ENCODE measurements at regions not wholly inside any gene's neighbourhood (a gene's known extent, or its start where the extent isn't known, plus 50 kb on each side); places are given as distances from the start of the nearest gene placed in this dataset.
"Not testable (repeated sequence)": the region's sequence is repeated elsewhere in the genome, so short reads cannot be mapped to it uniquely, and the experiment has no call there.

DNA sequence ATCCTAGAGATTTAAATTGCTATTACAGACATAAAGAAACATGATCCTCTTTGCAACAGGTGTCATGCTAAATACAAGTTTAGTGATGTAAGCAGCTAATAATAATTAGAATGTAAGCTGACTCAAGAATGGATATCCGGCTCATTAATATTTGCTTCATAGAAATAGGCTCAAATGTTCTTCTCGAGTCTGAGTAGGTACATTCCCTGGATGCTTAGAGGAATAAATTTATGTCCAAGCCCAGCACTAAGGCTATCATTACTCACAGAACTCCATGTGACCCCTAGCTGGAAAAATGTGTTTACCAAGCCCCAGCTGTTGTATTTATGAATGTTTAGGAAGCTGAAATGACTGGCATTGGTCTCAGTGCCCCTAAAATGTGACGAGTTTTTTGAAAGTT lies 87.6 kb upstream of the TSPAN7 start:
- no peak for DNase-seq

DNA sequence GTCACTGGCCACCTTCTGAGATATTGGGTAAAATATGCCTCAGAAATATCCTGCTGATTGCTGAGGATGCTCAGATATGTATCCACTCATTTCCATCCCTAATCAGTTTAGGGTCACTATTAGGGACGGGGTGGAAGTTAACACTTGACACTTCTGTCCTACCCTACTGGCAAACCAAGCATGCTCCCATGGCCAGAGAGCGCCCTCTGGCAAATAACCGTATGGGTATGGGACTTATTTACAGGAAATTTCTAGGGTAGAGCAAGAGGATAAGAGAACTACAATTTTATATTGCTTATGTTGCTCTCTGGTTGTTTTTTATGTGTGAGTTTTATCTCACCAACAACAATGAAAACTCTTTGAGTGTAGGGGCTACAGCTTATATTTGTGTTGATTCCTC lies 86.8 kb upstream of the TSPAN7 start:
- no peak for DNase-seq

DNA sequence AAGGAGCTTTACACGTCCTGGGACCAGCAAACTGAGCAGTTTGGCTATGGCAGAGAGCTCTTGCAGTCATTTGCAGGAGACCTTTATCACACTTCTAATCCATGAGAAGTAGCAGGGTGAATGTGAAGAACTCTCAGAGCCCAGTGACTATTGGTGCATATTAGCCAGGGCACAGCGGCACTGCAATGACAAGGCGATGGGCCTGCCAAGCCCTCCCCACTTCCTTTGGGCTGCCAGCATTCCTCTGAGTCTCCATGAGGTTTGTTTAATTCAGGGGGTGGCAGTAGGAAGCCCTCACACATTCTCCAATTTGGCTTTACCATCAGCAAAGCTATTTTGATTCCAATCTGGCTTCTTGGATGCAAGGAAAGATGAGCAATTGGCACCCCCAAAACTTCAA lies 79.2 kb upstream of the TSPAN7 start:
- no peak for DNase-seq

DNA sequence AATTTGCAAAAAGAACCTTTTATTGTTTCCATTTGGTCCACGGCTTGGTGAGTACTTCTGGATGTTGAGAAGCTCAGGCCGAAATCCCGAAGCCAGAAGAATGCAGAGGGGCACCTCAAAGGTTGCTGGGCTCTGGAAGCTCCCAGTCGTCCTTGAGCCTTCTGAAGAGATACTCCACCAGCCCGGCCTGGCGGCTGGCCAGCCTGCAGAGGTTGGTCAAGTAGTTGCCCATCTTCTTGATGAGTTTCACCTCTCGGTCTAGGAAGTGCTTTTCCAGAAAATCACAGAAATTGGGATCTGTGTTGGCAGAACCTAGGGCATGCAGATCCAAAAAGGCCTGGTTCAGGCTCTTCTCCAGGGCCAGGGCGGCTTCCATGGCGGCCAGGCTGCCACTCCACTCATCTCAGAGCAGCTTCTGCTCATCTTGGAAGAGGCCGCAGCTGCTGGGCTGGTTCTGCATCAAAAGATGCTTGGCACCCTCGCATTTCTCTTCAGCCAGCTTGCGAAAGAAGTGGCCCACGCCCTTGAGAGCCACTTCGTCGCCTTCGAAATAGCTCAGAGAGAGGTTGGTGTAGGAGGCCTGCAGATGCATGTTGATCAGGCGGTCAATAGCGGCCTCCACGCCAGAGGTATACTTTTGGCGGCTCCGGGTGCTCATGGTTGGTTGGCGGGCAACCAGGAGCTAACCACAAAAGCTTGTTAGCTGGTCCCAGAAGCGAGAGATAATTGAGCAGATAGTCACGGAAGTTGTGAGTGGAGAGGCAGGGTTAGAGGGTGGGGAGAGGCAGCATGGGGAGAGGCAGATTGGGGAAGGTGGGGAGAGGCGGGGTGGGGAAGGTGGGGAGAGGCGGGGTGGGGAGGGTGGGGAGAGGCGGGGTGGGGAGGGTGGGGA lies 76.5 kb upstream of the TSPAN7 start:
- DNase-seq = no peak

DNA sequence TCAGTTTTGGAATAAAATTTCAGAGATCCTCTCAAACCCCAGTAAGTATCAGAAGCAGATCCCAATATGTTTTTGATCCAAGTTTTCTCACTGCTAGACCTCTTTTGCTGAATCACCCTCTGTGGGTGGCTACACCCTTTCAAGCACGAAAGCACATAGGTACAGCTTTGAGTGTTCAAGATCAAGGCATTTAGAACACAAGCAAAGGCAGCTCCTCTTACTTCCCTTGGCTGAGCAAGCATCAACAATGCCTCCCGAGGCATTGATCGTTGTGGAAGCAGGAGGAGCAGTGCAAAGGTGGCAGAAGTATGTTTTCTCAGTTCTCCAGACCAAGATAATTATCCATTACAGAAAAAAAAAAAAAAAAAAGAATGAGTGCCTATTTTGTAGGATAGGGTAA lies 72.0 kb upstream of the TSPAN7 start:
- peak; percentile 8 for DNase-seq

DNA sequence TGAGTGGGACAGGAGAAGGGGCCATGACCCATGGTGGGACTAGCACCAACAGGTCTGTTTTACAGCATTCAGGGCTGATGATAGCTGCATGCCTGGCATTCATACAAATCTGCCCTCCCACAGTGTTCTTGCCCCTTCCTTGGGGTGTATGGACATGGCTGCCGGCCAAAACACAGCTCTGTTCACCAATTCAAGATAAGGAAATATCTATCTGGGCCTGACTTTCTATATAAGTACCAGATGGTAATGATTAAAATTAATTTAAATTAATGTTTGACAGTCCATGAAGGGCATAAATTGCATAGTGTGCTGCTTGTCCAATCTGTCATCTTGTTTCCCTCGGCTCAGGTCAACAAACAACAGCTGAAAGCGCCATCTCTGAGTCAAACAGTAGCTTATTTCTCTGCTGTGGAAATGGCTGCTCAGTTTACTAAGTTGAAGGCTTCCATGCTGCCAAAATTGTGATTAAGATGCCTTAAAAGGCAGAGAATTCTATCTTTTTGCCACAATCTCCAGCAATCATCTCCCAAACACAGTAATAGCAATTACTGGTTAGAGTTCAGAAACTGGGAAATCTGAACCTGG lies 67.0 kb upstream of the TSPAN7 start:
- DNase-seq = peak; percentile 1

DNA sequence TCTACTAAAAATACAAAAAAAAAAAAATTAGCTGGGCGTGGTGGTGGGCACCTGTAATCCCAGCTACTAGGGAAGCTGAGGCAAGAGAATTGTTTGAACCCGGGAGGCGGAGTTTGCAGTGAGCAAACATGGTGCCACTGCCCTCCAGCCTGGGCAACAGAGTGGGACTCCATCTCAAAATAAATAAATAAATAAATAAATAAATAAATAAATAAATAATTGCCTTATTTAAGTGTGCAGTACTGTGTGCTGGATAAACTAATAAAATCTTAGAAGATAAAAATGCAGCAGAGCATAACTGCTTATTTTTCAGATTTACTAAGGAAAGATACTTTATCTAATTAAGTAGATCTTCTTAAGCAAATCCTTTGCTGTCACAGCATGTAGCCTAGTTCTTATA lies 61.7 kb upstream of the TSPAN7 start:
- not testable (repeated sequence) for DNase-seq

- no peak for DNase-seq
Observed at GRCh38 chrX:38500141-38500540, 61.2 kb upstream of the TSPAN7 start.

DNA sequence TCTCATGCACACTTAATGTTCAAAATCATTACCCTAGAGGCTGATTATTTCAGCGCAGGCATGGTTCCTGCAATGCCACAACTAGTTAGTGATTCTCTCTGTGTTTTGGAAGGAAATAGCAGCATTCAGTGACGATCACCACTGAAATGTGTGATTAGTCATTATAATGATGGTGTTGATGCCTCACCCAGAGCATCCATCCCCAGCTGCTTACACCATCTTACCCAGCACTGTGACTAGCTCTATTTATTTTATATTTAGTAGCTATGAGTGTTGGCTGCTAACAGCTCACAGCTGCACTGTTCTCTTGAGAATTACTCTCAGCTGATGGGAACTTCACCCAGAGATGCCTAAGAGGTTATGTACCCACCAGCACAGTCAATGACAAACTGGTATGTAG lies 60.5 kb upstream of the TSPAN7 start:
- no peak for DNase-seq

GRCh38 chrX:38505583-38505982 lies 55.8 kb upstream of the TSPAN7 start:
- DNase-seq = no peak

All from hematopoietic multipotent progenitor cell treated with erythropoietin and hydrocortisone succinate and interleukin-3 and kit ligand, for 4 days (in vitro differentiated cells).